ENCODE measurements at regions not wholly inside any gene's neighbourhood (a gene's known extent, or its start where the extent isn't known, plus 50 kb on each side); places are given as distances from the start of the nearest gene placed in this dataset.

DNA sequence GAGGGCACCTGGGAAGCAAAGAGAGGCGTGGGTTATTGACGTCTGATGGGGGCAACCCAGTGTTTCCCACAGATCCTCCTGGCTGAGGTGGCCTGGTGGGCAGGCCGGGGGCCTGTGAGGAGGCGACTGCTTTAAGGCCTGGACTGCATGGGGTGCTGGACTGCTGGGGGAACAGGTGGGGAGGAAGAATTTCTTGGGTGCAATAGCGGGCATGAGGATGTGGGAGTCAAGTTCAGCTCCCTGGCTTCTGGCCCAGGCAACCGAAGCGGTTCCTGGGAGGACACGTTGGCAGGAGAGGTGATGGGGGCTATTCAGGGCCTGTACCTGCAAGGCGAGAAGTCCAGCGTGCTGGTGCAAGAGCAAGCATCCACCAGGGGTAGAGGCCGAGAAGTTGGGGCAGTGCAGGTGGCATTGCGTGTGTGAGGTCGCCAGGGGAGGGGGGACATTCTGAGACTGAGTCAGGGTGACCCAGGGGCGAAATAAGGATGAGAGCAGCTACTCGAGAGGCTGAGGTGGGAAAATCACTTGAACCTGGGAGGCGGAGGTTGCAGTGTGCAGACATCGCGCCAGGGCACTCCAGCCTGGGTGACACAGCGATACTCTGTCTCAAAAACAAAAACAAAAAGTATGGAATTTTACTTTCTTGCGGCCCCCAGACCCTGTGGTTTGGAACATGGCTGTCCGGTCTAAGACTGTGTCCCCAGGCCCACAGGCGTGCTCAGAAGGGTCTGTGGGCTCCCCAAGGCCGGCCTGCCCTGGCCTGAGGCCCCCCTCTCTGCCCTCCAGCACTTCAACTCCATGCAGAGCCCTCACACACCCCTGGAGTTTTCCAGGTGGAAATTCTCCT is 53.6 kb upstream of the ELN start:
- H3K4me3 ChIP-seq (ENCODE audit: low read depth, low read length) = no peak overlapping the region
- no peak for TF ChIP-seq CTCF (IDR thresholded peaks at IDR 0.05; ENCODE audit: low read depth, low read length, missing control alignments)
- DNase-seq (ENCODE audit: low read depth) = no peak

DNA sequence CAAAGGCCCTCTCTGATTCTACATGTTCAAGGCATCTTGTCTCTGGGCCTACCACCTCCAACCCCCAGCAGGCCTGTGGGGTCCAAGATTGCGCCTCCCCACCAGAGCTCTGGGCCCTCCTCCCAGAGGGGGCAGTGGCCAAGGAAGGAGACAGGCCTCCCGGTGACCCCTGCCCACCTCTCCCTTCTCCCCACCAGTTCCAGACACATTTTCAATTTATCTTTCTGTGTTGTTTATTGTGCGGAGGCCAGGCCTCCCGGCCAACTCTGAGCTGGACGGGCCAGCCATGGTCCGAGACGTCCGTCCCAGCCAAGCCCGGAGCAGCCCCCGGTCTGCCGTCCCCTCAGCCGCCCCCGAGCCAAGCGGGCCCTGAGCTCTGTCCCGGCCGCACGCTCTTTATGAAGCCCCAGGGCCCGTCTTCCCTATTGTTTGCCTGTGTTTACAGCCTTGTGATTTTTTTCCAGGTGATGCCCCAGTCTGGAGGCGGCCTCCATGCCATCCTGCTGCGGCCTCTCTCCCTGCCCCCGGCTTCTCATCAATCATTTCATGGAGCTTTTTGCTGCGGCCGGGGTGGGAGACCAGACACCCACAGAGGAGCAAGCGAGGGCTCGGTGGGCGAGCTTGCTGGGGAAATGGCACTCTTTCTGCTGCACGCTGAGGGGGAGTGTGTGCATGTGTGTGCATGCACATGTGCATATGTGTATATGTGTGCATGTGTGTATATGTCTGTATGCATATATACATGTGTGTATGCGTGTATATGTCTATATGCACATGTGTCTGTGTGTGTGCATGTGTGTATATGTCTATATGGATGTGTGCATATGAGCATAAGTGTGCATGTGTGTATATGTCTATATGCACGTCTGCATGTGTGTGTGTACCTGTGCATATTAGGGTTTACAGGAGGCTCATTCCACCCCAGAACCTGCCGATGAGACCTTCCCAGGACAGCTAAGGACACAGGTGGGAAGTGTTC is 52.7 kb upstream of the ELN start:
- no peak for TF ChIP-seq CTCF (IDR thresholded peaks at IDR 0.05; ENCODE audit: low read depth, low read length, missing control alignments)
- no peak overlapping the region for H3K4me3 ChIP-seq (ENCODE audit: low read depth, low read length)
- no peak for DNase-seq (ENCODE audit: low read depth)

GRCh38 chr7:73976761-73977618 is 51.0 kb upstream of the ELN start:
- H3K4me3 ChIP-seq (ENCODE audit: low read depth, low read length) = no peak overlapping the region
- no peak for DNase-seq (ENCODE audit: low read depth)
- no peak for TF ChIP-seq CTCF (IDR thresholded peaks at IDR 0.05; ENCODE audit: low read depth, low read length, missing control alignments)

- no peak for DNase-seq (ENCODE audit: low read depth)
- no peak overlapping the region for H3K4me3 ChIP-seq (ENCODE audit: low read depth, low read length)
- no peak for TF ChIP-seq CTCF (IDR thresholded peaks at IDR 0.05; ENCODE audit: low read depth, low read length, missing control alignments)
Observed at GRCh38 chr7:73977619-73978618, 50.1 kb upstream of the ELN start.
